ENCODE measurements at regions not wholly inside any gene's neighbourhood (a gene's known extent, or its start where the extent isn't known, plus 50 kb on each side); places are given as distances from the start of the nearest gene placed in this dataset.

GRCh38 chr4:53747401-53747800, 156.1 kb upstream of the LNX1 start:
- WGBS, 2 donors: 89 to 94% methylated on average over 5 of the region's 5 CpGs
- H3K4me1 ChIP-seq: no peaks in the 10 kb centered on the region
- no peak overlapping the region for H3K4me3 ChIP-seq
- intact Hi-C loops (cut with DNase I): no loop called here
- no peak overlapping the region for H3K27ac ChIP-seq
- H3K36me3 ChIP-seq: no peaks in the 10 kb centered on the region
- peaks cover 0 to 23% (median 6%) of the 10 kb centered on the region in 7 donors for H3K27me3 ChIP-seq
- DNase-seq (no peak), ATAC-seq (no peak)
- TF ChIP-seq CTCF (IDR thresholded peaks at IDR 0.05): no peak
- H3K9me3 ChIP-seq: no peaks in the 10 kb centered on the region

GRCh38 chr4:53744446-53745160, 153.3 kb upstream of the LNX1 start:
- Histone ChIP-seq H3K27ac (no peak overlapping the region), H3K27me3 (peaks cover 0 to 14% (median 6%) of the 10 kb centered on the region in 7 donors), H3K36me3 (no peaks in the 10 kb centered on the region), H3K4me3 (no peak overlapping the region), H3K4me1 (no peaks in the 10 kb centered on the region), H3K9me3 (peaks cover 0 to 7% (median 0%) of the 10 kb centered on the region in 11 donors)
- no peak for DNase-seq
- TF ChIP-seq CTCF (IDR thresholded peaks at IDR 0.05): no peak
- ATAC-seq: peak in 1 of 8 donors; percentile 20
- intact Hi-C loops (cut with DNase I): no loop called here
- WGBS, 2 donors: 34 to 44% methylated on average over 4 of the region's 4 CpGs

GRCh38 chr4:53734584-53735353, 143.5 kb upstream of the LNX1 start:
- peaks cover 0 to under 1% (median 0%) of the 10 kb centered on the region in 11 donors for H3K9me3 ChIP-seq
- DNase-seq (no peak), ATAC-seq (peak in 2 of 8 donors; percentile 28 to 39)
- H3K27ac ChIP-seq: peak overlapping the region in 2 of 10 donors; percentile 16 to 52
- H3K4me1 ChIP-seq: peaks cover 0 to 22% (median 0%) of the 10 kb centered on the region in 9 donors
- H3K27me3 ChIP-seq: peaks cover 0 to 5% (median 0%) of the 10 kb centered on the region in 7 donors
- intact Hi-C loops (cut with DNase I): no loop called here
- H3K4me3 ChIP-seq: no peak overlapping the region
- 48 to 50% methylated on average over 3 of the region's 3 CpGs for WGBS, 2 donors
- no peaks in the 10 kb centered on the region for H3K36me3 ChIP-seq
- TF ChIP-seq CTCF (IDR thresholded peaks at IDR 0.05): no peak

- Histone ChIP-seq H3K27ac (peak overlapping the region in 2 of 10 donors; percentile 16 to 52), H3K27me3 (peaks cover 0 to 5% (median 0%) of the 10 kb centered on the region in 7 donors), H3K36me3 (no peaks in the 10 kb centered on the region), H3K9me3 (no peaks in the 10 kb centered on the region), H3K4me3 (no peak overlapping the region), H3K4me1 (peaks cover 0 to 22% (median 0%) of the 10 kb centered on the region in 9 donors)
- intact Hi-C loops (cut with DNase I): no loop called here
- WGBS, 2 donors: 65 to 76% methylated on average over 8 of the region's 8 CpGs
- no peak for TF ChIP-seq CTCF (IDR thresholded peaks at IDR 0.05)
- ATAC-seq (no peak), DNase-seq (no peak)
Measured at GRCh38 chr4:53734182-53734581, 142.9 kb upstream of the LNX1 start.
